MV-4-11 (cell line): ENCODE measurements at regions not wholly inside any gene's neighbourhood (a gene's known extent, or its start where the extent isn't known, plus 50 kb on each side); places are given as distances from the start of the nearest gene placed in this dataset.
A peak's percentile ranks its signal among the peaks of the same experiment; 100 is the strongest.

Experiments used
- DNase-seq: peaks from one replicate; lab custom pipeline; 2025; lab: John Stamatoyannopoulos, UW

- DNase-seq: no peak
Measured at GRCh38 chr22:19574247-19574646, 50.0 kb upstream of the CLDN5 start.

GRCh38 chr22:19576460-19577421, 52.5 kb upstream of the CLDN5 start:
- peak; percentile 89 for DNase-seq

- DNase-seq: no peak
Measured at GRCh38 chr22:19577422-19577966, 53.3 kb upstream of the CLDN5 start.

GRCh38 chr22:19578180-19579004, 54.2 kb upstream of the CLDN5 start:
- DNase-seq: peak; percentile 64

- peak; percentile 60 for DNase-seq
Measured at GRCh38 chr22:19579115-19579811, 55.1 kb upstream of the CLDN5 start.

- DNase-seq: no peak
Measured at GRCh38 chr22:19579880-19580279, 55.7 kb upstream of the CLDN5 start.

GRCh38 chr22:19580291-19580890, 56.2 kb upstream of the CLDN5 start:
- DNase-seq: no peak

GRCh38 chr22:19582033-19582693, 58.0 kb upstream of the CLDN5 start:
- no peak for DNase-seq

- DNase-seq: no peak
Measured at GRCh38 chr22:19586922-19587684, 62.9 kb upstream of the CLDN5 start.

GRCh38 chr22:19590696-19591095, 66.5 kb upstream of the CLDN5 start:
- no peak for DNase-seq

- DNase-seq: no peak
Measured at GRCh38 chr22:19591568-19591967, 67.4 kb upstream of the CLDN5 start.

GRCh38 chr22:19592464-19592863, 68.3 kb upstream of the CLDN5 start:
- DNase-seq: no peak

- DNase-seq: no peak
Measured at GRCh38 chr22:19593991-19594569, 69.9 kb upstream of the CLDN5 start.

GRCh38 chr22:19595532-19595931, 71.3 kb upstream of the CLDN5 start:
- no peak for DNase-seq

- no peak for DNase-seq
Measured at GRCh38 chr22:19596680-19597398, 72.6 kb upstream of the CLDN5 start.

GRCh38 chr22:19597399-19597735, 73.2 kb upstream of the CLDN5 start:
- no peak for DNase-seq

GRCh38 chr22:19598054-19598855, 74.0 kb upstream of the CLDN5 start:
- peak; percentile 23 for DNase-seq

- DNase-seq: no peak
Measured at GRCh38 chr22:19599004-19599403, 74.8 kb upstream of the CLDN5 start.
